ENCODE measurements at regions not wholly inside any gene's neighbourhood (a gene's known extent, or its start where the extent isn't known, plus 50 kb on each side); places are given as distances from the start of the nearest gene placed in this dataset.

- TF ChIP-seq, protein P1, sequence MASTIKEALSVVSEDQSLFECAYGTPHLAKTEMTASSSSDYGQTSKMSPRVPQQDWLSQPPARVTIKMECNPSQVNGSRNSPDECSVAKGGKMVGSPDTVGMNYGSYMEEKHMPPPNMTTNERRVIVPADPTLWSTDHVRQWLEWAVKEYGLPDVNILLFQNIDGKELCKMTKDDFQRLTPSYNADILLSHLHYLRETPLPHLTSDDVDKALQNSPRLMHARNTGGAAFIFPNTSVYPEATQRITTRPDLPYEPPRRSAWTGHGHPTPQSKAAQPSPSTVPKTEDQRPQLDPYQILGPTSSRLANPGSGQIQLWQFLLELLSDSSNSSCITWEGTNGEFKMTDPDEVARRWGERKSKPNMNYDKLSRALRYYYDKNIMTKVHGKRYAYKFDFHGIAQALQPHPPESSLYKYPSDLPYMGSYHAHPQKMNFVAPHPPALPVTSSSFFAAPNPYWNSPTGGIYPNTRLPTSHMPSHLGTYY (CRISPR knock-in tag; IDR thresholded peaks at IDR 0.05), result no peak
- no peak for TF ChIP-seq ESRRA (CRISPR knock-in tag; IDR thresholded peaks at IDR 0.05; ENCODE audit: borderline replicate concordance)
These were observed 84.4 kb upstream of the PPFIA2 start (continued) for GRCh38 chr12:81843599-81843998.

GRCh38 chr12:81835783-81836182 lies 76.6 kb upstream of the PPFIA2 start:
- no peak for DNase-seq (ENCODE audit: low spot score)
- Mint-ChIP-seq H3K27me3 (ENCODE audit: low read depth) (no peaks in the 10 kb centered on the region), H3K4me1 (no peaks in the 10 kb centered on the region), H3K9me3 (peaks cover 12% of the 10 kb centered on the region), H3K36me3 (no peaks in the 10 kb centered on the region), H3K4me3 (no peak overlapping the region), H3K27ac (no peak overlapping the region)
- CTCF ChIA-PET, result no interaction called here
- POLR2A ChIA-PET, result no interaction called here
- ATAC-seq, result no peak
- TF ChIP-seq ZNF263 (CRISPR knock-in tag; IDR thresholded peaks at IDR 0.05; ENCODE audit: low read depth) (no peak), HMGXB4 (CRISPR knock-in tag; IDR thresholded peaks at IDR 0.05) (no peak), ZMAT4 (CRISPR knock-in tag; IDR thresholded peaks at IDR 0.05) (no peak), SMAD3 (CRISPR knock-in tag; IDR thresholded peaks at IDR 0.05; ENCODE audit: borderline replicate concordance) (no peak), E2F4 (CRISPR knock-in tag; IDR thresholded peaks at IDR 0.05; ENCODE audit: borderline replicate concordance, low read depth) (no peak), E2F1 (CRISPR knock-in tag; IDR thresholded peaks at IDR 0.05) (no peak), CBFB (CRISPR knock-in tag; IDR thresholded peaks at IDR 0.05; ENCODE audit: low read depth) (no peak), FOXP1 (CRISPR knock-in tag; IDR thresholded peaks at IDR 0.05; ENCODE audit: borderline replicate concordance) (no peak), ETV6 (CRISPR knock-in tag; IDR thresholded peaks at IDR 0.05) (no peak), SOX15 (CRISPR knock-in tag; IDR thresholded peaks at IDR 0.05) (no peak)

DNA sequence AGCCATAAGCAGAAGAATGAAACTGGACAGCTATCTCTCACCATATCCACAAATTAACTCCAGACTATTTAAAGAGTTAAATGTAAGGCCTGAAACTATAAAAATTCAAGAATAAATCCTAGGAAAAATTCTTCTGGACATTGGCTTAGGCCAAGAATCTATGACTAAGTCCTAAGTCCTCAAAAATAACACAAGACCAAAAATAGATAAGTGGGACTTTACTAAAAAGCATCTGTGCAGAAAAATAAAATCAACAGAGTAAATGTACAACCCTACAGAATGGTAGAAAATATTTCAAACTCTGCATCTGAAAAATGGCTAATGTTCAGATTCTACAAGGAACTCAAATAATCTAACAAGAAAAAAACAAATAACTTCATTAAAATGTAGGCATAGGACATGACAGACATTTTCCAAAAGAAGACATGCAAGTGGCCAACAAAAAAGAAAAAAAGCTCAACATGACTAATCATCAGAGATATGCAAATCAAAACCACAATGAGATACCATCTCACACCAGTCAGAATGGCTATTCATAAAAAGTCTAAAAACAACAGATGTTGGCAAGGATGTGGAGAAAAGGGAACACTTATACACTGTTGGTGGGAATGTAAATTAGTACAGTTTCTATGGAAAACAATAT lies 61.0 kb upstream of the PPFIA2 start:
- no peaks in the 10 kb centered on the region for H3K36me3 Mint-ChIP-seq
- no peaks in the 10 kb centered on the region for H3K4me1 Mint-ChIP-seq
- DNase-seq (ENCODE audit: low spot score) (no peak), ATAC-seq (no peak)
- no peak overlapping the region for H3K4me3 Mint-ChIP-seq
- ChIA-PET POLR2A (no interaction called here), CTCF (no interaction called here)
- H3K27ac Mint-ChIP-seq, result no peak overlapping the region
- H3K9me3 Mint-ChIP-seq, result 0 out of 2 replicates have a peak, but pooled peaks cover 3% of the 10 kb centered on the region
- H3K27me3 Mint-ChIP-seq (ENCODE audit: low read depth), result no peaks in the 10 kb centered on the region
- TF ChIP-seq, protein P2, sequence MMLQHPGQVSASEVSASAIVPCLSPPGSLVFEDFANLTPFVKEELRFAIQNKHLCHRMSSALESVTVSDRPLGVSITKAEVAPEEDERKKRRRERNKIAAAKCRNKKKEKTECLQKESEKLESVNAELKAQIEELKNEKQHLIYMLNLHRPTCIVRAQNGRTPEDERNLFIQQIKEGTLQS (CRISPR knock-in tag; conservative IDR thresholded peaks at IDR 0.05), result no peak
- TF ChIP-seq NR3C1 (CRISPR knock-in tag; conservative IDR thresholded peaks at IDR 0.05; ENCODE audit: low read depth), result no peak
- TF ChIP-seq ESRRA (CRISPR knock-in tag; IDR thresholded peaks at IDR 0.05; ENCODE audit: borderline replicate concordance), result no peak
- TF ChIP-seq ZNF671 (CRISPR knock-in tag; IDR thresholded peaks at IDR 0.05), result no peak
- TF ChIP-seq, protein P3, sequence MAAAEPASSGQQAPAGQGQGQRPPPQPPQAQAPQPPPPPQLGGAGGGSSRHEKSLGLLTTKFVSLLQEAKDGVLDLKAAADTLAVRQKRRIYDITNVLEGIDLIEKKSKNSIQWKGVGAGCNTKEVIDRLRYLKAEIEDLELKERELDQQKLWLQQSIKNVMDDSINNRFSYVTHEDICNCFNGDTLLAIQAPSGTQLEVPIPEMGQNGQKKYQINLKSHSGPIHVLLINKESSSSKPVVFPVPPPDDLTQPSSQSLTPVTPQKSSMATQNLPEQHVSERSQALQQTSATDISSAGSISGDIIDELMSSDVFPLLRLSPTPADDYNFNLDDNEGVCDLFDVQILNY (CRISPR knock-in tag; IDR thresholded peaks at IDR 0.05), result no peak
- TF ChIP-seq JUN (CRISPR knock-in tag; IDR thresholded peaks at IDR 0.05), result no peak
- TF ChIP-seq ZNF281 (CRISPR knock-in tag; IDR thresholded peaks at IDR 0.05), result no peak
- TF ChIP-seq ZNF138 (CRISPR knock-in tag; conservative IDR thresholded peaks at IDR 0.05), result no peak
